Erythroblast (primary cell): ENCODE measurements at regions not wholly inside any gene's neighbourhood (a gene's known extent, or its start where the extent isn't known, plus 50 kb on each side); places are given as distances from the start of the nearest gene placed in this dataset.

Experiments used
- GATA1 ChIP-seq: IDR thresholded peaks from 2 replicates; pipeline ENCODE4 v1.6.1; 2011; ENCODE audit warnings: low read depth, mild to moderate bottlenecking, control low read depth, low read length, moderate library complexity
- POLR2A ChIP-seq: IDR thresholded peaks from 2 replicates; pipeline ENCODE4 v1.6.1; 2011; ENCODE audit warnings: mild to moderate bottlenecking, low read length

DNA sequence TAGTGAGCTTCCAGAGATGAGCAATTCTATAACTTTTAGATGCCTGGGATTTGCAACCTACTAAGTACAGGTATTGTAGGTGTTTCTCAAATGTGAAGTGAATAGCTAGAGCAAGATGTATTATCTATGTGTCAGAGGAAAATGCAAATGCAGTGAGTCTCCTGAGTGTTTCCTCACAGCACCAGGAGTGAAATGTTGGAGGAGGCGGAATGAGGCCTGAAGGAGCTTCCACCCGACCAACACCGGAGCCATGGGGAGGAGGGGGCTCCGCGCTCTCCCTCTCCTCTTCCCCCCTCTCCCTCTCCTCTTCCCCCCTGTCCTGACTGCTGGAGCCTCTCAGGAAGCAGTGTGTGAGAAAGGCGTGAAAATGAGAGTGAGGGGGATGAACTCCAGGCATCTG is 79.9 kb upstream of the RNF32 start:
- TF ChIP-seq POLR2A (no peak), GATA1 (no peak)
